Hepatocyte (in vitro differentiated cells): ENCODE measurements at regions not wholly inside any gene's neighbourhood (a gene's known extent, or its start where the extent isn't known, plus 50 kb on each side); places are given as distances from the start of the nearest gene placed in this dataset.

ENCODE experiments used
- CTCF ChIP-seq: fragments of 200-600 bp; sonication (generic); IDR thresholded peaks from 2 replicates; pipeline ENCODE4 v1.5.1; 2016; ENCODE audit warnings: antibody characterized with exemption, mild to moderate bottlenecking; ENCODE audit not compliant: poor library complexity
- EZH2 ChIP-seq: fragments of 200-600 bp; sonication (generic); IDR thresholded peaks from 2 replicates; pipeline ENCODE4 v1.6.1; 2016; ENCODE audit warnings: antibody characterized with exemption, mild to moderate bottlenecking, borderline replicate concordance

- TF ChIP-seq CTCF (no peak), EZH2 (no peak)
Observed at GRCh38 chr15:89413877-89414276, 79.3 kb upstream of the POLG start.
